NT2/D1 (cell line): ENCODE measurements at regions not wholly inside any gene's neighbourhood (a gene's known extent, or its start where the extent isn't known, plus 50 kb on each side); places are given as distances from the start of the nearest gene placed in this dataset.

Source experiments
- SUZ12 ChIP-seq: IDR thresholded peaks from 2 replicates; pipeline ENCODE4 v1.6.1; 2011; ENCODE audit not compliant: insufficient read length, insufficient read depth; ENCODE audit errors: extremely low read depth
- ZNF274 ChIP-seq: IDR thresholded peaks from 2 replicates; pipeline ENCODE4 v1.6.1; 2011; ENCODE audit warnings: mild to moderate bottlenecking, low read depth, low read length

- TF ChIP-seq ZNF274 (no peak), SUZ12 (no peak)
Measured at GRCh38 chr10:56231436-56231835, 129.6 kb downstream of the ZWINT start.
